ENCODE measurements at regions not wholly inside any gene's neighbourhood (a gene's known extent, or its start where the extent isn't known, plus 50 kb on each side); places are given as distances from the start of the nearest gene placed in this dataset.

DNA sequence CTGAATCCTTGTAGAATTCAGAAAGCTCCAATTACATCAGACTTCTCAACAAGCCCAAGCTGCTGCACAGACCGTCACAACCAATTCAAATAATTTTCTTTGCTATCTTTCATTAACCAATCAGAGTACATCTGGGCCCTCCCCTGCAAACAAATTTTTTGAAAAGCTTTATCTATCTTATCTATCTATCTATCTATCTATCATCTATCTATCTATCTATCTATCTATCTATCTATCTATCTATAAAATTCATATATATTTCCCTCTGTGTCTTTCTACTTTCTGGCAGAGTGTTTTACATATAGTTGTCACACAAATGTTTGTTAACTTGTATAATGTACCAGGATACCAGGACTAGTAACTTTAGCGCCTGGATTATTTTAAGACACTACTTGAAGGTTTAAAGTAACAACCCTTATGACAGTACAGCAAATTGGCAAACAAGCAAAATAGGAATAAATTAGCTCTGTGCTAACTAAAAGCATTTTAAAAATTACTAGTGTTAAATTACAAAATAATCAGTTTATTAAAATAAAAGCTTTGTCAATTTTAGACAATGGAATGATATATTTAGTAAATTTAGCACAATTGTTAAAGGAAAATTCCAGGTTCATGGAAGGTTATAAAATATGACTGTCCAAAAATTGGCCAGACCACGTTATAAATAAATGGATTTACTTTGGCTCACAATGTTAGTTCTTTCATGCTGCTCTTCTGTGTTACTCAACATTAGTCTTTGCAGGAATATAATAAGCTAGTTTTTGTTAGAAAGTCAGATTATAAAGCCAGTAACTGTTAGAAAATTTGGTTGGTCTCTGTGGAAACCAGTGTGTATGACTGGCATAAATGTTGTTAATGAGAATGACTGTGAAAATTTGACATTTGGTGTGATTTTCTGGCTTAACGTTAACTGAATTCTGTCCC, 138.6 kb downstream of the SUCNR1 start:
- no peak for DNase-seq (ENCODE audit: low read depth in 1 of 2, low spot score in 1 of 2)
- in situ Hi-C loops (cut with HindIII; ENCODE audit: low pct_unique_long_range_greater_than_20kb, low sequenced_read_pairs): no loop called here
- TF ChIP-seq JUND (IDR thresholded peaks at IDR 0.05; ENCODE audit: low read depth): no peak

DNA sequence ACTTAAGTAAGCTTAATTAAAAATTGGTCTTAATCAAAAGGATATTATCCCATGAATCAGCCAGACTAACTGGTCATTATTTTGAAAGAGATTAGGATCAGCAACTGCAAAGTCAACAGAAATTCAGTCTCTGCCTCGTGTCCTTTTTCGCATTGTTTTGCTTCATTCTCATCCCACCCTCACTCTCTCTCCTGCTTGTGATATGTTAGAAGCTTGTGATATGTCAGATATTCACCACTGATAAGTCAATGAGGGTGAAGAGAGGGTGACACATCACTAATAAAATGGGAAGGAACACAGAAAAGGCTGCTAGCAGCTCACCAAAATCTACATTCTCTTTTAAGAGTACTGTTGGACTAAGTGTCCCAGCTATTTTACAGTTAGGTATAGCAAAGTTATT, 146.1 kb downstream of the SUCNR1 start:
- no peak for DNase-seq (ENCODE audit: low read depth in 1 of 2, low spot score in 1 of 2)
- TF ChIP-seq JUND (IDR thresholded peaks at IDR 0.05; ENCODE audit: low read depth): no peak
- in situ Hi-C loops (cut with HindIII; ENCODE audit: low pct_unique_long_range_greater_than_20kb, low sequenced_read_pairs): no loop called here

DNA sequence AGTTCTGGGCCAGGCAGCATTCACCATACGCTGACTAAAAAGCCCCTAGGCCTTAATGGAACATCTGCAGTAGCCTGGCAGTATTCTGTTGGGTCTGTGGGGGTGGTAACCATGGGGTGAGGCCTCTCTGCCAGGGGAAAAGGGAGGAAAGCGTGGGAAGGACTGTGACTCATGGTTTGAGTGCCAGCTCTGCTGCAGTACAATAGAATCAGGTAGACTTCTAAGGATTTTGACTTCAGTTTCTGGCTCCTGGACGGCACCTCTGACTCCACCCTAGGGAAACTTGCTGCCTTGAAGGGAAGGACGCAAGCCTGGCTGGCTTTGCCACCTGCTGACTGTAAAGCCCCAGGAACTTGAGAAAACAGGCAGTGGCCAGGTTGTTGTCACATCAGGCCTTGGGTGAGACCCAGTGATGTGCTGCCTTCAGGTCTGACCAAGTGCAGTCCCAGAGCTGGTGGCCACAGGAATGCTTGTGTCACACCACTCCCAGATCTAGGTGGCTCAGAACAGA, 148.6 kb downstream of the SUCNR1 start:
- no peak for TF ChIP-seq JUND (IDR thresholded peaks at IDR 0.05; ENCODE audit: low read depth)
- DNase-seq (ENCODE audit: low read depth in 1 of 2, low spot score in 1 of 2): peak in 1 of 2 experiments; percentile 20
- in situ Hi-C loops (cut with HindIII; ENCODE audit: low pct_unique_long_range_greater_than_20kb, low sequenced_read_pairs): no loop called here

DNA sequence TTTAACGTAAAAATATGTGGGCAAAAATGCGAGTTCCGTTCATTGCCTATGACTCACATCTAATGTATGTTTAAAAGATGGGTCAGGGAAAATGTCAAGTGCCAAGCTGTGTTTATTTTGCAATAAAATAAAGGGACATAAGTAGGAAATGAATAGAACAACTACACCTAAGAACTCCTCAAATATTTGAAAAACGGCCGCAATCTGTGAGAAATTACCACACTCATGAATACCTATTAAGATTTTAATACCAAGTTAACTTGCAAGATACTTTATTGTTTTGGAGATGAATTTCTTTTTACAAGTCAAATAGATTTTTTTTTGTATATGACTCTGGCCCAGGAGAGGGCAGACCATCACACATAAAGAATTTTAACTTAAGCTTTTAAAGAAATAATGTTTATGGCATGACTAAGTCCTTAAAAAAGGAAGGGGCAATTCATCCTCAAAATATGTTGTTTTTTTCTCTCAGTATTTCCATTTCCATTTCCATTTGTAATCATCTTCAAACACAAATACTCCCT, 152.7 kb downstream of the SUCNR1 start:
- TF ChIP-seq JUND (IDR thresholded peaks at IDR 0.05; ENCODE audit: low read depth): 0 out of 2 replicates have a peak, but pooled peaks have one; percentile 63
- in situ Hi-C loops (cut with HindIII; ENCODE audit: low pct_unique_long_range_greater_than_20kb, low sequenced_read_pairs): no loop called here
- peak in 1 of 2 experiments; percentile 78 for DNase-seq (ENCODE audit: low read depth in 1 of 2, low spot score in 1 of 2)

DNA sequence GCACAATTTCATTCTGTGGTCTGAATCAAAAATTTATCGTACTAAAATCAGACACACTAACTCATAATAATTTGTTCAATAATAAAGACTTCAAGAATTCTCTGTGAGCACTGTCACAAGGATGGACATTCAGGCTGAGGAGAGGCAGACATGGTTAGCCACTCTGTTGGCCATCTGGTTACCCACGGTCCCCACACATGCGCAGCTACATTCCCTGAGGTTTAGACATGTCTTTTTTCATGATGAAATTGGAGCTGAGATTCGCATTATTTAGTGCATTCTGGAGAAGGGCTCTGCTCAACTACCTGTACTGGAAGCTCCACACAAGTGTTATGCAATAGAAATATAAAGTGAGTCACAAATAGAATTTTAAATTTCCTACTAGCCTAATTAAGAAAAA, 156.9 kb downstream of the SUCNR1 start:
- in situ Hi-C loops (cut with HindIII; ENCODE audit: low pct_unique_long_range_greater_than_20kb, low sequenced_read_pairs): no loop called here
- TF ChIP-seq JUND (IDR thresholded peaks at IDR 0.05; ENCODE audit: low read depth): no peak
- no peak for DNase-seq (ENCODE audit: low read depth in 1 of 2, low spot score in 1 of 2)

DNA sequence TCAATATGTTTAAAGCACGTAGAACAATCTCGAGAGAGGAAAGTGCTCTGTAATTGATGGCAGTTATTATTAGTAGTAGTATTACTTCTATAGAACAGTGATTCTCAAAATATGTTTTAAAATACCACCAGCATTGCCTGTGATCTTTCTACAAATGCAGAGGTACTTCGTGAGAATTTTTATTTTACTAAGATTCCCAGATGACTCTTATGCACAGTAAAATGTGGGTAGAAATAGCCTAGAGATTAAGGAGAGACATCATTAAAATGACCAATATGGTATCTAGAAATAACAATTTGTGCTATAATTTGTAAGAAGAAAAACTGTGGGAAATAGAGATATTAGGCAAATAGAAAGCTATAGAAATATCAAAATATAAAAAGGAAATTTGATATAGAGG, 157.9 kb downstream of the SUCNR1 start:
- no peak for TF ChIP-seq JUND (IDR thresholded peaks at IDR 0.05; ENCODE audit: low read depth)
- DNase-seq (ENCODE audit: low read depth in 1 of 2, low spot score in 1 of 2): no peak
- in situ Hi-C loops (cut with HindIII; ENCODE audit: low pct_unique_long_range_greater_than_20kb, low sequenced_read_pairs): no loop called here

DNA sequence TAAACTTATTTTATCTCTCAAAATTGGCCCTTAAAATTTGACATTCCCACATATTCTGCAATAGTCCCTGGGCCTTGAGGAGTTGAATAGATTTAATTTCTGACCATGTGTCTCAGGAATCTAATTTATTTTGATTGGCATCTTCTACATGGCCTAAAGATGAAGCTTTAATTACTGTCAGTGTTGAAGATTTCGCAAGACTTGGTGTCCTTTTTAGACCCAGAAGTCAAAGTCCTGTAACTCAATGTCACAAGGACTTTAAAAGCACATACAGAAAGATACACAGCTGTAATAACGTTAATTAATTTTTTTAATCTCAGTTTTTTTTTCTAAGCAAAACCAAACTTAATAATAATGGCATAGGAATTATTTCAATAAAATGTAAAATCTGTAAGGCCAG, 163.9 kb downstream of the SUCNR1 start:
- TF ChIP-seq JUND (IDR thresholded peaks at IDR 0.05; ENCODE audit: low read depth): no peak
- no peak for DNase-seq (ENCODE audit: low read depth in 1 of 2, low spot score in 1 of 2)
- in situ Hi-C loops (cut with HindIII; ENCODE audit: low pct_unique_long_range_greater_than_20kb, low sequenced_read_pairs): no loop called here

DNA sequence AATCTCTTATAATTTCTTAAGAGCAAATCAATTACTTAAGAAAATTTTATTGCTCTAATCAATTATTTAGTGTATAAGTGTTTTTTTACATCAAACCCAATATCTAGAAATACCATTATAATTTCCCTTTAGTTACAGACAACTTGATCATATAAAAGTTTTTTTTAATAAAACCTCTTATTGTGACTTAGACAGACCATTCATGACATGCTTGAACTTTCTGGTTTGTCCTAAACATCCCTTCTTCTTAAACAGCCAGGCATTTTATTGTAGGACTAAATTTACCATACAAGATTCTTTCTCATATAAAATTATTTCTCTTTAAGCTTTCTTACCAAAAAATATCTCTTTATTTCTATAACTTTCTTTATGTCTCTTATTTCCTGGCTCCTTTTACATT, 164.5 kb downstream of the SUCNR1 start:
- no peak for DNase-seq (ENCODE audit: low read depth in 1 of 2, low spot score in 1 of 2)
- in situ Hi-C loops (cut with HindIII; ENCODE audit: low pct_unique_long_range_greater_than_20kb, low sequenced_read_pairs): no loop called here
- TF ChIP-seq JUND (IDR thresholded peaks at IDR 0.05; ENCODE audit: low read depth): no peak

DNA sequence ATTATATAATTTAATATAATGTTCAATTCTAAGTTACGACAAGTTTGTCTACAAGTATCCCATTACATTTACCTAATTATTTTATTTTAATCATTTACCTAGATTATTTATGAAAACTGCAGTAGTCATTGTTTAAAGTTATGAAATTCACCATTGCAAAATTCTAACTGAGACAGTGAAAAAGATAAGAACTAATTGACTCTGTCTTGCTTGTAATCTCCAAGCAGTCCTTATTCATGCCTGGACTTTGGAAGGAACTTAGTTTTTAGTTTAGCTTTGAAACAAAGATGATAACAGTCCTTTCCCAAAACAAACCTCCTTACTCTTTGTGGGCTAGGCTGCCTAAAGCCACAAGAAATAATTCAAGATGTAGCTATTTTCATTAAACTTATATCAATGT, 165.0 kb downstream of the SUCNR1 start:
- in situ Hi-C loops (cut with HindIII; ENCODE audit: low pct_unique_long_range_greater_than_20kb, low sequenced_read_pairs): no loop called here
- no peak for DNase-seq (ENCODE audit: low read depth in 1 of 2, low spot score in 1 of 2)
- TF ChIP-seq JUND (IDR thresholded peaks at IDR 0.05; ENCODE audit: low read depth): no peak

DNA sequence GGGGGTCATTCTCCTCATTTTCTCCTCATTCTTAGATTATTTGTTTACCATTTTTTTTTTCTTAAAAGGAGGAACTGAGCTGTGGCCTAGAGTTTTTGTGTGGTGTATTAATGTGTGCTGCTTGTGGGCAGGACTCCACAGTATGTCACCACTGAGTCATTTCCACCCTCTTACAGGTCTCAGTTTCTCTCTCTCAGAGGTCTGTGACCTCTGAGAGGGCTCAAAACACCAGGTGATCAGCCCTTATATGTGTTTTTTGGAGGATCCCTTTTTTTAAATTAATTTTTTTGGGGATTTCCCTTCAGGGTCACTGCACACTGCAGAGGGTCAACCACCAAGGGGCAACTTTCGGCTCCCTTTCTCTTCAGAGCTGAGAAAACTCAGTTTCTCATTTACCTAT, 166.4 kb downstream of the SUCNR1 start:
- TF ChIP-seq JUND (IDR thresholded peaks at IDR 0.05; ENCODE audit: low read depth): no peak
- no peak for DNase-seq (ENCODE audit: low read depth in 1 of 2, low spot score in 1 of 2)
- in situ Hi-C loops (cut with HindIII; ENCODE audit: low pct_unique_long_range_greater_than_20kb, low sequenced_read_pairs): no loop called here

DNA sequence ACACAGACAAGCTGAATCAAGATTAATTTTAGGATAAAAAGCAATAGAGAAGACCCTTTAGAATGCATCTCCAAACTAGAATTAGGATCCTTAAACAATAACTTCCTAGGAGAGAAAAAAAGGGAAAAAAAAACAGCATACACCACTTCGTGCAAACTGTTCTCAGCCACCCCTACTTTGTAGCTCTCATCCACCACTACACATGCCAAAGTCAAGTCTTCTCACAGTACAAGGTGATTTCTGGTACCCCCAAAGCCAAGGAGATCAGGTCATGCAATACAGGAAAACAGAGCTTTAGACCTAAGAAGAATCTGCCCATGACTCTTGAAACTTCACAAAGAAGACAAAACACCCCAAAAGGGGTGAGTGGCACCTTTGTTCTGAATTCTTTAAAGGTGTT, 166.9 kb downstream of the SUCNR1 start:
- TF ChIP-seq JUND (IDR thresholded peaks at IDR 0.05; ENCODE audit: low read depth): no peak
- in situ Hi-C loops (cut with HindIII; ENCODE audit: low pct_unique_long_range_greater_than_20kb, low sequenced_read_pairs): no loop called here
- no peak for DNase-seq (ENCODE audit: low read depth in 1 of 2, low spot score in 1 of 2)

DNA sequence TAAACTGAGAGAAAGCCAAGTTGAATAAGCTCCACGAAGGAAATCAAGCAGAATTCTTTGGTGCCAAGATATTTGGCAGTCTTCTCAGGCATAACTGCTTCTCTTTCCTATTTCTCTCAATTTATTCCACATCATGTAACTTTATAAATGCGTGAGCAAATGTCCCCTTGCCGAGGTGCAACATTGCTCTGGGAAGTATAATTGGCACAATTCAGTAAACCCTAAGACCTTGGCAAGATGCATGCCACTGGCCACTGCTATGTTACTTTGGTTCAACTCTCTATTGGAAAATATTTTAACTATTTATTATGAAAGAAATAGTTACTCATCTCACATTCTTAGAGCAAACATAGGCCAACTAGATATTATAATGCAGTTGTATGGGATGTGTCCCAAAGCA, 170.2 kb downstream of the SUCNR1 start:
- no peak for TF ChIP-seq JUND (IDR thresholded peaks at IDR 0.05; ENCODE audit: low read depth)
- in situ Hi-C loops (cut with HindIII; ENCODE audit: low pct_unique_long_range_greater_than_20kb, low sequenced_read_pairs): no loop called here
- DNase-seq (ENCODE audit: low read depth in 1 of 2, low spot score in 1 of 2): no peak

DNA sequence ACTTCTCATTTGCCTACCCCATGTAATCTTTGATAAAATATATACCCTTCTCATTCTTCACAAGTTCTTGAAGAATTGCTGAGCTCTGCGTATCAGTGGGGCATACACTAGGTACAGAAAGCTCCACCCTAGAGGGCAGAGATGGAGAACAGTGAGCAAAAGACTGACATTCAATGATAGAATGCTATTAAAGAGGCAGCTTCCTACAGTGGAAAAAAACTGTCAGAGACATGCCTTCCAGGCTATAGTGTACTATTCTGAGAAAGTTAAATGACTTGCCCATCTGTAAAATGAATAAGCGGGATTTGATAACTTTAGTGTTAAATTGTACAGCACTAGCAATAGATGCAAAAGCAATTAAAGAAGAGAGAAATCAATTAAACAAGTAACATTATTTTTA, 172.8 kb downstream of the SUCNR1 start:
- in situ Hi-C loops (cut with HindIII; ENCODE audit: low pct_unique_long_range_greater_than_20kb, low sequenced_read_pairs): no loop called here
- no peak for TF ChIP-seq JUND (IDR thresholded peaks at IDR 0.05; ENCODE audit: low read depth)
- DNase-seq (ENCODE audit: low read depth in 1 of 2, low spot score in 1 of 2): no peak
